ENCODE measurements at regions not wholly inside any gene's neighbourhood (a gene's known extent, or its start where the extent isn't known, plus 50 kb on each side); places are given as distances from the start of the nearest gene placed in this dataset.

GRCh38 chr2:96423828-96424227 lies 81.3 kb downstream of the NEURL3 start:
- no peak overlapping the region for H3K4me2 ChIP-seq

More at GRCh38 chr2:96423828-96424227, 81.3 kb downstream of the NEURL3 start:
- TF ChIP-seq NFIC (IDR thresholded peaks at IDR 0.05; ENCODE audit: borderline replicate concordance) (no peak), YY1 (IDR thresholded peaks at IDR 0.05; ENCODE audit: low read depth) (no peak), TAF1 (IDR thresholded peaks at IDR 0.05; ENCODE audit: borderline replicate concordance, low read depth, low read length) (no peak)
- no peaks in the 10 kb centered on the region for H3F3A ChIP-seq (replicated peaks; ENCODE audit: insufficient read depth)
- no peaks in the 10 kb centered on the region for H4K20me1 ChIP-seq (ENCODE audit: insufficient read depth)
- no peak overlapping the region for H3K9ac ChIP-seq
- no peaks in the 10 kb centered on the region; the same call in 1 of the 2 replicates for H3K27me3 ChIP-seq (ENCODE audit: insufficient read depth)
- H3K9me3 ChIP-seq, result no peaks in the 10 kb centered on the region
- DNase-seq, result no peak
- no peak overlapping the region for H3K4me3 ChIP-seq (ENCODE audit: low read depth in 2 of 2, low read length in 1 of 2)
- ChIA-PET CTCF (interaction anchor here (2.8 to 4.1 kb wide), 2 partner anchors 17 to 85 kb away, joined by 12 to 14 read pairs; no protein-coding TSS in a partner anchor), POLR2A (interaction anchor here (0.8 kb wide), 1 partner anchor 10 kb away, joined by 3 read pairs; no protein-coding TSS in a partner anchor)
- no peak overlapping the region for H2AFZ ChIP-seq (ENCODE audit: low read depth)
- peaks cover 0 to 4% of the 10 kb centered on the region in 2 experiments; a peak in 1 of 4 replicates for H3K4me1 ChIP-seq (ENCODE audit: control insufficient read depth in 1 of 2, insufficient read depth in 2 of 2, low read depth in 1 of 2, low read length in 1 of 2)
- H3K36me3 ChIP-seq (replicated peaks in 1 of 2; ENCODE audit: control insufficient read depth in 1 of 2, insufficient read depth in 2 of 2, low read length in 1 of 2), result no peaks in the 10 kb centered on the region
- 49% methylated on average over 2 of the region's 2 CpGs for WGBS (ENCODE audit: low lambda C conversion rate)
- H3K79me2 ChIP-seq (ENCODE audit: insufficient read depth), result no peaks in the 10 kb centered on the region
- no peak overlapping the region for H3K27ac ChIP-seq (ENCODE audit: low read depth in 2 of 2, low read length in 1 of 2)
- no peaks in the 10 kb centered on the region for H3K9me2 ChIP-seq
